Loucy (cell line): ENCODE measurements at regions not wholly inside any gene's neighbourhood (a gene's known extent, or its start where the extent isn't known, plus 50 kb on each side); places are given as distances from the start of the nearest gene placed in this dataset.

ENCODE experiments used
- CTCF ChIP-seq: fragments of 200-600 bp; sonication (generic); conservative IDR thresholded peaks from 2 replicates; pipeline ENCODE4 v1.5.1; 2014; ENCODE audit warnings: mild to moderate bottlenecking, antibody characterized with exemption, low read length
- EZH2phosphoT487 ChIP-seq: fragments of 200-600 bp; IDR thresholded peaks from 2 replicates; pipeline ENCODE4 v1.6.1; 2018; ENCODE audit warnings: antibody characterized with exemption, mild to moderate bottlenecking, moderate library complexity, borderline replicate concordance

- TF ChIP-seq CTCF (no peak), EZH2phosphoT487 (no peak)
Measured at GRCh38 chr13:73189776-73190175, 131.0 kb downstream of the KLF5 start.
